Stimulated activated CD8-positive, alpha-beta memory T cell treated with anti-CD3 and anti-CD28 coated beads, Interleukin-4, amount 100 ng/mL, for 48 hours (primary cell): ENCODE measurements at regions not wholly inside any gene's neighbourhood (a gene's known extent, or its start where the extent isn't known, plus 50 kb on each side); places are given as distances from the start of the nearest gene placed in this dataset.

Experiments used
- DNase-seq: peaks from one replicate; pipeline ENCODE4 v3.0.0-alpha.2; 2020

DNA sequence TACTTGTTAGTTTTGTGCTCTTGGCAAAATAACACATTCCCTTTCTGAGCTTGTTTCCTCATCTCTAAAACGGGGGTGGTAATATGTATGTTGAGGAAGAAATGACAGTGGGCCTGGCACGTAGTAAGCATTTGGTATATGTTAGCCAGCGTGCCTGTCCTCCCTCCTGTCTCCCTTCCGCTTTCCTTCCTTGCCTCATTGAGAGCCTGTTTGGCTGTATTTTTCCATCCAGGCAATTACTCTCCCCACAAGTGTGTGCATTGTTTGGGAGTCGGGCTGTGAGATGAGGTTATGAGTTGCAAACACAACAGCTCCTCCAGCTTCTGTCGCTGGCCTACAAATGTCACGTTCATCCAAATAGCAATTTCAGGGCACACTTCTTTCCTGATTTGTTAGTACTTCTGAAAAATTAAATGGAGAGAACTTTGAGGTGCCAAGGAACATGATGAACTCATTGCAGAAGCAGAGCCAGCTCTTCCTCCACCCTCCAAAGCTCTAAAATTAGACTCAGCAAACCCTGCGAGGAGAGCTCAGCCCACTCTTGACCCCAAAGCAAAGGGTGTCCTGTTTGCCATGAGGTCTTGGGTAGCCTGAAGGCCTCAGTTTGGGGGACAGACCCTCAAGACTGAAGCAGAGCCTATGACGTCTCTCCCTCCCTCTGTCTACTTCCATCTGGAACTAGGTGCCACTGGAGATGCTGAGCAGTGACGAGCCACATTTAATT is 50.7 kb upstream of the TOX2 start:
- no peak for DNase-seq

DNA sequence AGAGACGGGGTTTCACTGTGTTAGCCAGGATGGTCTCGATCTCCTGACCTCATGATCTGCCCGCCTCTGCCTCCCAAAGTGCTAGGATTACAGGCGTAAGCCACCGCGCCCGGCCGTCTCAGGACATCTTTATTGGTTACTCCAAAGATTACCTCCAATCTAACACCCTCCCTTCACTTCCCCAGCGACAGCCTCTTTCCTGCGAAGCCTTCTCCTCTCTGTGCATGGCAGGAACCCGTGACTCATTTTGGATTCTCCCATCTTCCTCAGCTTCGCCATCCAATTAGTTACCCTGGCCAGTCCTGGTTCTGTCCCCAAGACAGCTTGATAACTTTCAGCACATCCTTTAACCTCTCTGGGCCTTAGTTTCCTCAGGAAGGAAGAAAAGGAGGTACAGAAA is 51.3 kb upstream of the TOX2 start:
- DNase-seq = no peak

DNA sequence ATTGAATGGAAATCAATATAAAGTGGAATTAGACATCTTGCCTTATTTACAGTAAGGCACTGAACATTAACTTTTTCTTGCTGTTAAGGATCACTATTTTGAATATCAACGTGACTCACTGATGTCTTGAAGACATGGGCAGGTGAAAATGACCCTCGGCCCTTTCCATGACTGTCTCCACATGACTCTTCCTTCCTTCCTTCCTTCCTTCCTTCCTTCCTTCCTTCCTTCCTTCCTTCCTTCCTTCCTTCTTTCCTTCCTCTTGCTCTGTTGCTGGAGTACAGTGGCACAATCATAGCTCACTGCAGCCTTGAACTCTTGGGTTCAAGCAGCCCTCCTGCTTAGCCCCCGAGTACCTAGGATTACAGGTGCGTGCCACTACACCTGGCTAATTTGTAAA is 52.2 kb upstream of the TOX2 start:
- no peak for DNase-seq

DNA sequence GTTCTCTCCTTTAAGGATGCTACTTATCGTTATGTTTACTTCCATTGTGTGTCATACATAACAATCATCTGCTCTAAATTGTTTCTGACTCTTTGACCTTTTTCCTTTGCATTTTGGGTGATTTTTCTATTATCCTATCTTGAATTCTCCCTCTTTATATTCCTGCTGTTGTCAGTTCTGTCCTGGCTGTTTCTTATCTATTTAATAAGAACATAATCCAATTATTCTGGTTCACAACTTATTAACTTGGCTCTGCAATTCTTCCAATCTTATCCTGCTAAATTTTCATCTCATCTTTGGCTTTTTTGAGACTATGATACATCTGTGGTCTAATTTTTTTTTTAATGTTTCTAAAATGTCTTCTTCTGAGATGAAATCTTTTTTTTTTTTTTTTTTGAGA is 54.7 kb upstream of the TOX2 start:
- no peak for DNase-seq

DNA sequence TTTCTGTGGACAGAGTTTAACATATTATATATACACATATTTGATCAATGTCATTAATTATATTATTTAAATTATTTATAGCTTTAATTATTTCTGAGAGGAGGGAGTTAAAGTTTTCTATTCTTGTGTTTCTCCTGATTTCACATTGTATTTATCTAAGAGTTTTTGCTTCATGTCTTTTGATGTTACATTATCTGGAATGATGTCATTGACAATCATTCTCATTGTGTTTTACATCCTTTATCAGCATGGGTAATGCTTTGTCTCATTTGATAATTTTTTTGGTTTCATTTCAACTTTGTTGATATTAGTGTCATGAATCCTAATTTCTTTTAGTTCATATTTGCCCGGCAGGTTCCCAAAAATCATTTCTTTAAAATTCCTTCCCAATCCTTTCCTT is 56.7 kb upstream of the TOX2 start:
- DNase-seq = no peak

DNA sequence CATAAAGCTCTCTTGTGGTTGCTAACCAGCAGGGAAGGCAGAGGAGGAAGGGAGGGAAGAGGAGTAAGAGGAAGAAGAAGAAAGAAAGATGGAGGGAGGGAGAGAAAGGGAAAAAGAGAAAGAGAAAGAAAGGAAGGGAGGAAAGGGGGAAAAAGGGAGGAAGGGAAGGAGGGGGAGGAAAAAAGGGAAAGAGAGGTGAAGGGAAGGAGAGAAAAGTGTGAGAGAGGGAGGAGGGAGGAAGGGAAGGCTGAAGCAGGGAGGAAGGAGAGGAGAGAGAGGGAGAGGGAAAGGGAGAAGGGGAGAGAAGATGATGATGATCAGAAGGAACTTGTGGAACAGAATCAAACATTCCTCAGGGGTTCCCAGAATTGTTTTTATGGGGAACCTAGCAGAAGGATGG is 57.5 kb upstream of the TOX2 start:
- DNase-seq = no peak

DNA sequence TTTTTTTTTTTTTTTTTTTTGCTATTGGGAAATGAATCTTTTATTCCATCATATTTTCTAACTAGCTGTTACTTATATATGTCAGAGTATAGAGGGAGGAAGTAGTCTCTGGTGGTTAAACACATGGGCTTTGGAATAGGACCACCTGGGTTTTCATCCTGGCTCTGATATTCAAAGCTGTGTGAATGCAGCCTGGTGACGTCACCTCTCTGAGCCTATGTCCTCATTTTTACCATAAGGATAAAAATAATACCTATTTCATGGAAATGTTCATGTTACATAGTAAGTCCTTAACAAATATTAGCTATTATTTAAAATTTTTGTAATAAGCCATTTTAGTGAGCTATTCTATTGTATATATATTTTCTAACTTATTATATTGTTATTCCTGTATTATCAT is 58.8 kb upstream of the TOX2 start:
- no peak for DNase-seq

DNA sequence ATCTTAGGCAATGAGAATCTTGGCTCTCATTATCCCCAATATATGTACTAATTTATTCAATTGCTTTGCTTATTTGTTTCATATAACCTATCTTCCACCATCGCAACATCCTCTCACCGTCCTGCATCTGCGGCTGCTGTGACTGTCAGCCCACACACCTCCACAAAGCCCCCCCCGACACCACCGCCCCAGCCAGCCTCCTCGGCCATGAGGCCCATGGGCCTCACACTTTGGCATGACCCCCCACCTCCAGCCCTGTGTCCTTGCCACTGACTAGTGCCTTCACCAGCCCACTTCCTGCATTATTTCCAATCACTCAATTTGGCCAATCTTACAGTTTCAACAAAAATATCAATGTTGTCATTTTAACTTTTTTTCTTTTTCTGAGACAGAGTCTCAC is 60.7 kb upstream of the TOX2 start:
- DNase-seq = no peak

DNA sequence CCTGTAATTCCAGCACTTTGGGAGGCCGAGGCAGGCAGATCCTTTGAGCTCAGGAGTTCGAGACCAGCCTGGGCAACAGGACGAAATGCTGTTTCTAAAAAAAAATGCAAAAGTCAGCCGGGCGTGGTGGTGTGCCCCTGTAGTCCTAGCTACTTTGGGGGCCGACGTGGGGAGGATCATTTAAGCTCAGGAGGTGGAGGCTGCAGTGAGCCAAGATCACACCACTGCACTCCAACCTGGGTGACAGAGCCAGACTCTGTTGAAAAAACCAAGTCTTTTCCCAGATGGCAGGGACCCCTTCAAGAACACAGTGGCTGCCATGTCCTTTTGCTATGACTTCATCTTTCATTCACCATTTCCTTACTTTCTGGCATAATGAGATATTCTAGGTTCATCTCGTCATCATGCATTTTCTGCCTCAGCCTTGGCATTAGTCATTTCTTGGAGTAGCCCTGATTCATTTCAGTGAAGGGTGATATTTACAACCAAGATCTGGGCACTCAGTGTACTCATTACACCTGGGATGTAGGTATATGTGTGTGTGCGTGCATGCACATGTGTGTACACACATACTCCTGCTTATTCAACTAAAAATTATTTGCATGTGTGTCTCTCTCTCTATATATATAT is 61.4 kb upstream of the TOX2 start:
- DNase-seq = no peak

DNA sequence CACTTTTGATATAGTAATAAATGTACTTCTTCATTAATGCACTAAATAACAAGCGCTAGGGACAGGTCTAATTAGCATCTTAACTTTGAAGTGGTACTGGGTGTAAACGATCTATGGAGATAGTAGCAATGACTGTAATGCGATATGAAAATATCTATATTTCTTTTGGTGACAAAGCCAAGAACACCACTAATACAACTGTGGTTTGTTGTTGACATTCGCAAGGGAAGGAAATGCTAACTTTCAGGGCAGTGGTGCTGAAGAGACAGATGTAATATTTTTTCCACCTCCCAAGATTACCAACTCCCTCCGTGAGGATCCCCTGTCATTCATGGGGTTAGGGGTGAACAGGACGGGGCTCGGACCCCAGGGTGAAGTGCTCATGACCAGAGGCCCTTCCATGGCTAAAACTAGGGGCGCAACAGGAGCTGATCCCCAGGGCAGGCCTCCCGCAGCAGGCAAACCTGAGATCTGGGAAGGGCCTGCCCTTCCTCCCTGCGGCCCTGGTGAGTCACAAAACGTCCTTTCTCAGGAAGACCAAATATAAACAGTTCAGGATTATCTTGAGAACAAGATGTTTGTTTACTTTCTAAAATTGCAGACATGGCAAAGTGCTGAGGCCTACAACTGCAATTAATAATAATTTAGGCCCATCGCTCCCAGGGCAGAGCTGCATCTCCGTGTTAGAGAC is 65.0 kb upstream of the TOX2 start:
- DNase-seq = no peak

DNA sequence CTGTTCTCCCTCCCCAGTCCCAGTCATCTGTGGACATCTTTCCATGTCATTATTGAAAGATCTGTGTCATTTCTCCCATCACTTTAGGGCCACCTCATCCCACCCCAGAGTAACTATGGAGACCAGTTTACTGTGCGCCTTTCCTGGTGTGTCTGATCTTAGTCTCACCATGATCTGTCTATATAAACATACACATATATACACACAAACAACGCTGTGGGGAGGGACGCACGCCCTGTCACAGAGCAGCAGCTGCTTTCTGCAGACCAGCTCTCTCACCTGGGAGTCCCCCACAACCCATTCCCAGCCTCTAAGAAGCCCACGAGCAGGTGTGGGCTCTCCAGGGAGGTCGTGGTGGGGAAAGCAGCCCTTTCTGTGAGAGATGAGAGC is 68.1 kb upstream of the TOX2 start:
- DNase-seq = no peak

DNA sequence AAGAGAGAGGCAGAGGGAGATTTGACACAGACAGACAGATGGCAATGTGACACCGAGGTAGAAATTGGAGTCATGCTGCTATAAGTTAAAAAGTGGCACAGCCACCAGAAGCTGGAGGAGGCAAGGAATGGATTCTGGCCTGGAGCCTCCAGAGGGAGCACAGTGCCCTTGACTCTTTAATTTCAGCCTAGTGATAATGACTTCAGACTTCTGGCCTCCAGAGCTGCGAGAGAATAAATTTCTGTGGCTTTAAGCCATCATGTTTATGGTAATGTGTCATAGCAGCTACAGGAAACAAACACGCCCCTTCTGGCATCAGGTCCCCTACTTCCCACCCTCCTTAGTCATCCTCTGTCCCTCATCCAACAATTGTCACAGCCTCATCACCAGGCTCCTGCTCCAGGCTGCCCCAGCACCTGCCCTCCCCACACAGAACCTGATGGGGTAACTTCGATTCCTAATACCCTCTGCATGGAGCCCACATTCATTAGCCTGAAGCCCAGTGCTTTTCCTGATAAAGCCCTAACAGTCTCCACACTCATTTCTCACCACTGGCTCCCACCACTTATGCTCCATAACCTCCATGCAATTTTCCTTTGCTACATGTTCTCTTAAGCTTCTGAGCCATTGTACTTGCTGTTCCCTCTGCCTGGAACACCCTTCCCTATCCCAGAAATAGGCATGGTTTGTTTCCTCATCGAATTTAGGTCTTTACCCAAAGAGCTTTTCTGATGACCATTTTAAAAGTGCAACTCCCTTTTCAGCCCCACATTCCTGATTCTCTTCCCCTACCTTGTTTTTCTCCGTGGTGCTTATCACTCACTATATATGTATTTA is 69.7 kb upstream of the TOX2 start:
- no peak for DNase-seq

DNA sequence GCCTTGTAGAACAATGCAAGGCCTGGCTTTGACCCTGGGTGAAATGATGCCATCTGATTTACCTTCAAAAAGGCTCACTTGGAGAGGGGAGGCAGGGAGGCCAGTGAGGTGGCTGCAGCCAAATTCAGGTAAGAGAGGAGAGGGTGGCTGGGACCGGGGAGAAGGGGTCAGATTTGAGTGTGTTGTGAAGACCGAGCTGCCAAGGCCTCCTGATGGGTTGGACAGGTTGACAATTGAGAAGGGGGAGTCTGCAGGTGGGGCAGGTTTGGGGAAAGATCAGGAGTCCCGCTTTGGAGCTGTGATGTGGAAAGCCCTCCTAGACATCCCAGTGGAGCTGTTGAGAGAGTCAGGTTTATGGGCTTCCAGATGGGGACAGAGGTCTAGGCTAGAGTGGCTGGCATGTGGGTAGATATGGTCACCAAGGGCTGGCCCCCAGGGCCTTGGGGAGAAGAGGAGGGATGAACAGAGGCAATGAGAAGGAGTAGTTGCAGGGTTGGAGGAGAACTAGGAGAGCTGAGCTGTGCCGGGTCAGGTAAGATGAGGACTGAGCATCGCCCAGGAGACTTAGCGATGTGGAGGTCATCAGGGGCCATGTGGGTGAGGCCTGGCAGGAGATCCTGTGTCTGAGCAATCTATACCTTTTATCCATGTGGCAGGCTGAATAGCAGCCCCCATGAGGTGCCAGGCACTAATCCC is 70.5 kb upstream of the TOX2 start:
- no peak for DNase-seq

DNA sequence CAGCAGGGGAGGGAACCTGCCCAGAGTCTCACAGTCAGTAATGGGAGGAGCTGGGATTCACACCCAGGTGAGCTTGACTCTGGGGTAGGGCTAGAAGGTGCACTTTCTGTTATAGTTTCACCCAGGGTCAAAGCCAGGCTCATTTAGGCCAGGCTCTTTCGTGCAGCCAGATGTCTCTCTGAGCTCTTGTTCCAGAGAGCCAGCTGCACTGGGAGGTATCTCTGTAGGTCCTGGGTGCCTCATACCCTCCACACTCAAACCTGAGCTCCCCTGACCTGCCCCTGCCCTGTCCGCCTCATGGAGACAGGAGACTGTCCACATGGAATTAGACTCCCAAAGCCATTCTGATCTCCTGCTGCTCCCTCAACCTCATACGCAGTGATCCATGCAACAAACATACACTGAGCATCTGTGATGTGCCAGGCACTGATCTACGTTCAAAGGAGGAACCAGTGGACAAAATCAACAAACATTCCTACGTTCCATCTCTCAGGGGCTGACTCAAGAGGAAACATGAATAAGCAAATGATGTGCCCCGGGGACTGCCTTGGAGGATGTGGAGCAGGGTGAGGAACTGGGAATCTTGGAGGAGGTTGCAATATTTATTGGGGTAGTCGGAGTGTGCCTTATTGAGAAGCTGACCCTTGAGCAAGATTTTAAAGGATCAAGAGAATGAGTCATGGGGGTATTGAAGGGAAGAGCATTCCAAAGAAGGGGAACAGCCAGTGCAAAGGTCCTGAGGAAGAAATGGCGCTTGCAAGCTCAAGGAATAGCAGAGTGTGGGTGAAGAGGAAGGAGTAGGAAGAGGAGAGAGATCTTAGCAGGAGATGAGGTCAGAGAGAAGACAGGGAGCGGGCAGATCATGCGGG is 71.3 kb upstream of the TOX2 start:
- no peak for DNase-seq

DNA sequence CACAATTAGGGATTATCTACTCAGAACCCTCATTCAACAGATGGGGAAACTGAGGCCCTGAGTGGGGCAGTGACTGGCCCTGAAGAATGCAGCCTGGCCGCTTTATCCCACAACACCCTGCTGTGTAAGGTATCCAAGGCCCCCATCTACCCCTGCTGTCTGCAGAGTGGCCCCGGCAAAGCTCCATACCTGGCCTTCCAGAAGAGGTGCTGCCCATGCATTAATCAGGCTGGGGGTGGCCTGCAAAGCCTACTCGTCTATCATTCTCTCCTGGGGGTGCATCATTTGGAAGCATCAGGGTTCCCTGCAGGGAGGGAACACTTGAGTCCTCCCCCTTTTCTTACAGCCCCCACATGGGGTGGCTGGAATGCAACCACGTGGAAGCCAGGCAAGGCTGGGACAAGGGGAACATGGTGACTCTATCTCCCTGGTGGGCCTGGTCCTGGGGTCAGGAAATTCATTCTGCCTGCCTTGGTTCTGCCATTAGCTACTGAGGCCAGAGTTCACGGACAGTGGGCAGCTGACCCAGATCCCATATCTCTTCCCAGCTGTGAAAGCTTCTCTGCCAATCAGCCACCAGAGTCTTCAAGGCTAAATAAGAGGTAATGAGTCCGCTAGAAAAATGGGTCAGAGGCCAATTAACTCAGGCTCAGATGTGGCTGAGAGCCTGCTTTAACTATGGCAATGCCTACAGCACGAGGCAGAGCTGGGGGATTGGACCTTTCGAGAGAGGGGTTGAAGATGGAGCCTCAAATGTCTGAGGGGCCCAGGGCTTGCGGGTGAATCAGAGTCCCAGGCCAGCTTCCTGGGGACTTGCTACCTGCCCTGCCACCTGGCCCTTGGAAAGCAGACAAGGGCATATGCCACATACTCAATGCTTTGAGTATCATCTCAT is 72.3 kb upstream of the TOX2 start:
- DNase-seq = no peak

DNA sequence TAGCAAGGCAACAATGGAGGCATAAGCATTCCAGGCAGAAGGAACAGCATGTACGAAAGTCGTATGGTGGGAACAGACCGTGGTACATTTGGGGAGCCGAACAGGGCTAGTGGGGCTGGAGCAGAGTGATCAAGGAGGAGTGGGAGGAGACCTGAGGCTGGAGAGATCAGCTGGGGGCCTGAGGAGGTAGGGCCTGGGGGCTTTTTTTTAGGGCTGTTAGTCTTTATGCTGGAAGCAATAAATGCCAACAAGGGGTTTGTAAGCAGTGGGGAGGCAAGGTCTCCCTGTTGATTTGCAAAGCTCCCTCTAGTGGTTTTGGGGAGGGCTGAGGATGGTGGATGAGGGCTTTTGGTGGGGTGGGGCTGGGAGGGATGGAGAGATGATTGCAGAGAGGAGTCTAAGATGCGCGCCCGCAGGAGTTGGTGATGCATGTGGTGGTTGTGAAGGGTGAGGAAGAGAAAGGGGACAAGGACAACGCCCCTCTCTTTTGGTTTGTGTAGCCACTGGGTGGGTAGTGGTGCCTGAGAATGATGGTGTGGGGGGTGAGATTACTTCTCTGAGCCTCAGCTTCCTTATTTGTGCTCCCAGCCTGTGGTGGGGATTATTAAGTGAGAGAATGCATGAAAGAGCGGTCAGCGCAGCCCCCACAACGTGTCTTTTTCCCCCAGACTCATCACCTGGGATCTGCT is 74.1 kb upstream of the TOX2 start:
- DNase-seq = peak; percentile 47

DNA sequence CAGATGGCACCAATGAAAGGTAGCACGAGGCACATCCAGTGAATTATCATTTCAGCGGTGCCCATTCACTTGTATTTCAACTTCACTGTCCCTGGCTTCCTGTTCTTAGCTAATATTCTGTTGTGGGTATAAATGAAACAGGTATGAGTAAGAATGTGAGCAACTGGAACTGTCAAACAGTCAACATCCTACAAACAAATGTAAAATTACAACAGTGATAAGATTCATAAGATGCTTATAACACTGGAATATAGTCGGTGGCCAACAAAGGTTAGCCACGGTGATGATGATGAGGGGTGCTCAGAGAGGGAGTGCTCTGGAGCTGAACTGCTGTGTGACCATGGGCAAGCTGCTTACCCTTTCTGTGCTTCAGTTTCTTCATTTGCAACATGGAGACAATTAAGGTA is 74.9 kb upstream of the TOX2 start:
- no peak for DNase-seq

DNA sequence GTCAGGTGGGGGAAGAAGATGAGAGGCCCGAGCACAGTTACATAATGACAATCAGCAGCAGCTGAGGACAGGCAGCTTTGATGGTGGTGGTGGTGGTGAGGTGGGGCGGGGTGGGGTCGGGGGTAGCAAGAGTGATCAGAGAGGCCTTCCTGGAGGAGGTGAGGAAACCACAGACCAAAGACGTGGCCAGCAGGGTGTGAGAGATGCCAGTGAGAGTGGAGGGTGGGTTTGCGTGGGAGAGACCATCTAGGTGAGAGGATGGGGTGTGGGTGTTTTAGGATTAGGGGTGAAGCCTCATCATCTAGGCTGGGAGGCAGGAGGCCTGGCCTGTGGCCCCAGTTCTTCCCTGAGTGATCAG is 76.0 kb upstream of the TOX2 start:
- DNase-seq = peak; percentile 46

DNA sequence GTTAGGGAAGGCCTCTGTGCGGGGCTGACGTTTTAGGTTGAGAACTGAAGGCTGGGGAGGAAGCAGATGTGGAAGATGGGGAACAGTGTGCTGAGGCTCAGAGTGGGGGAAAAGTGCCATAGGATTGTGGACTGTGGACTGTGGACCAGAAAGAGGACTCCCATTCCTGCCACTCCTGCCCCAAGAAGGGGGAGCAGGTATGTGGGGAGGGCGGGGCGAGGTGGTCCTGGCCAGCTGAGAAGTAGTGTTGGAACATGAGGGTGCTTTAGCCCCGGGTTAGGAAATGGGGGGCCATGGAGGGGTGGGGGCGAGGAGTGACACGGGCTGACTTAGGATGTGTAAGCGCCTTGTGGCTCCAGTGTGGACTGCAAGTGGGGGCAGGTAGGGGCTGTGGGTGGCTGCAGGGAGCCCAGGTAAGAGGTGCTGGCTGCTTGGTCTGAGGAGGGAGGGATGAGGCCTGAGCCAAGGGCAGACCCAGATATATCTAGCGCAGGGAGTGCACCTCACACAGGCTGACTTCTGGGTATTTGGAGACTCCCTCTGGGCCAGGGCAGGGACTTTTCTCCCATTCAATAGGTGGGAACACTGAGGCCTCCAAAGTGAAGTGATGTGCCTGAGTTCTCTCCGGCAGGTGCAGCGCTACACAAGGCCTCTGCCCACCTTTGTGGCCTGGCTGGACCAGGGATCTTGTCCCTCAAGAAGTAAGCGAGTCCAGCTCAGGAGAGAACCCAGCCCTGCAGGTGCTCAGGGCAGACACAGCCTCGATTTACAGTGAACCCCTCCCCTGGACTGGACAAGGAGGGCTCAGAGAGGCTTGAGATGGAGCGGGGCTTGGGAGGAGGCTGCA is 76.6 kb upstream of the TOX2 start:
- no peak for DNase-seq
